HFFc6 (cell line): ENCODE measurements at regions not wholly inside any gene's neighbourhood (a gene's known extent, or its start where the extent isn't known, plus 50 kb on each side); places are given as distances from the start of the nearest gene placed in this dataset.

Experiments used
- DNase-seq: peaks from one replicate; pipeline ENCODE4 v3.0.0-alpha.2; 2018
- H3K27ac Mint-ChIP-seq: 2 replicates; pipeline ENCODE4 v1.8.0; 2020; ENCODE audit warnings: mild to moderate bottlenecking, mixed read lengths
- H3K27me3 Mint-ChIP-seq: 2 replicates; pipeline ENCODE4 v1.8.0; 2021; ENCODE audit warnings: mild to moderate bottlenecking, moderate library complexity, mixed read lengths; ENCODE audit not compliant: insufficient read depth
- H3K36me3 Mint-ChIP-seq: 2 replicates; pipeline ENCODE4 v1.8.0; 2021; ENCODE audit warnings: low read depth, mixed read lengths
- H3K4me1 Mint-ChIP-seq: 2 replicates; pipeline ENCODE4 v1.8.0; 2020; ENCODE audit warnings: low read depth, mixed read lengths
- H3K4me3 Mint-ChIP-seq: 2 replicates; pipeline ENCODE4 v1.8.0; 2020; ENCODE audit warnings: mild to moderate bottlenecking, moderate library complexity, mixed read lengths
- H3K9me3 Mint-ChIP-seq: 2 replicates; pipeline ENCODE4 v1.8.0; 2020; ENCODE audit warnings: mild to moderate bottlenecking, mixed read lengths
- TF ChIP-seq, protein P1 (sequence below): fragments of 200-600 bp; sonication (generic); IDR thresholded peaks from 2 replicates; pipeline ENCODE4 v1.5.0; 2021; ENCODE audit warnings: antibody characterized with exemption, mild to moderate bottlenecking

- no peak for DNase-seq
- H3K9me3 Mint-ChIP-seq, result no peaks in the 10 kb centered on the region
- peaks cover 12% of the 10 kb centered on the region for H3K4me1 Mint-ChIP-seq
- no peaks in the 10 kb centered on the region for H3K36me3 Mint-ChIP-seq
- no peaks in the 10 kb centered on the region for H3K27me3 Mint-ChIP-seq
- no peak overlapping the region for H3K4me3 Mint-ChIP-seq
- TF ChIP-seq, protein P1, sequence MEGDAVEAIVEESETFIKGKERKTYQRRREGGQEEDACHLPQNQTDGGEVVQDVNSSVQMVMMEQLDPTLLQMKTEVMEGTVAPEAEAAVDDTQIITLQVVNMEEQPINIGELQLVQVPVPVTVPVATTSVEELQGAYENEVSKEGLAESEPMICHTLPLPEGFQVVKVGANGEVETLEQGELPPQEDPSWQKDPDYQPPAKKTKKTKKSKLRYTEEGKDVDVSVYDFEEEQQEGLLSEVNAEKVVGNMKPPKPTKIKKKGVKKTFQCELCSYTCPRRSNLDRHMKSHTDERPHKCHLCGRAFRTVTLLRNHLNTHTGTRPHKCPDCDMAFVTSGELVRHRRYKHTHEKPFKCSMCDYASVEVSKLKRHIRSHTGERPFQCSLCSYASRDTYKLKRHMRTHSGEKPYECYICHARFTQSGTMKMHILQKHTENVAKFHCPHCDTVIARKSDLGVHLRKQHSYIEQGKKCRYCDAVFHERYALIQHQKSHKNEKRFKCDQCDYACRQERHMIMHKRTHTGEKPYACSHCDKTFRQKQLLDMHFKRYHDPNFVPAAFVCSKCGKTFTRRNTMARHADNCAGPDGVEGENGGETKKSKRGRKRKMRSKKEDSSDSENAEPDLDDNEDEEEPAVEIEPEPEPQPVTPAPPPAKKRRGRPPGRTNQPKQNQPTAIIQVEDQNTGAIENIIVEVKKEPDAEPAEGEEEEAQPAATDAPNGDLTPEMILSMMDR, result no peak
- H3K27ac Mint-ChIP-seq, result no peak overlapping the region
Observed at GRCh38 chr10:24773939-24774589, 50.4 kb upstream of the ARHGAP21 start.
